H9 (cell line): ENCODE measurements at regions not wholly inside any gene's neighbourhood (a gene's known extent, or its start where the extent isn't known, plus 50 kb on each side); places are given as distances from the start of the nearest gene placed in this dataset.

Source experiments
- DNase-seq: peaks from one replicate; pipeline ENCODE4 v3.0.0-alpha.2; 2017
- H2AFZ ChIP-seq: one replicate; pipeline ENCODE4 v1.6.1; 2013; ENCODE audit warnings: mild to moderate bottlenecking, low read length, control low read depth, moderate library complexity
- H2AK5ac ChIP-seq: 2 replicates; pipeline ENCODE4 v1.6.1; 2013; ENCODE audit warnings: low read length, control low read depth, mixed read lengths; ENCODE audit not compliant: insufficient read length
- H2BK120ac ChIP-seq: one replicate; pipeline ENCODE4 v1.6.1; 2013; ENCODE audit warnings: low read depth, mild to moderate bottlenecking, low read length, control low read depth, inconsistent platforms; ENCODE audit not compliant: poor library complexity, severe bottlenecking
- H2BK12ac ChIP-seq: 2 replicates; pipeline ENCODE4 v1.6.1; 2013; ENCODE audit warnings: low read length, control low read depth, mixed read lengths, low read depth; ENCODE audit not compliant: insufficient read length
- H2BK15ac ChIP-seq: 2 replicates; pipeline ENCODE4 v1.6.1; 2013; ENCODE audit warnings: low read depth, low read length, control low read depth
- H2BK20ac ChIP-seq: one replicate; pipeline ENCODE4 v1.6.1; 2013; ENCODE audit warnings: low read depth, mild to moderate bottlenecking, low read length, control low read depth, inconsistent platforms; ENCODE audit not compliant: poor library complexity, severe bottlenecking
- H2BK5ac ChIP-seq: 2 replicates; pipeline ENCODE4 v1.6.1; 2013; ENCODE audit warnings: low read length, control low read depth, mixed read lengths; ENCODE audit not compliant: insufficient read length
- H3K14ac ChIP-seq: 2 replicates; pipeline ENCODE4 v1.6.1; 2013; ENCODE audit warnings: low read length, control low read depth; ENCODE audit not compliant: insufficient read depth
- H3K18ac ChIP-seq: 2 replicates; pipeline ENCODE4 v1.6.1; 2013; ENCODE audit warnings: low read depth, mild to moderate bottlenecking, mixed read lengths, low read length, control low read depth; ENCODE audit not compliant: insufficient read length
- H3K23ac ChIP-seq: 2 replicates; pipeline ENCODE4 v1.6.1; 2013; ENCODE audit warnings: low read length, control low read depth, mixed read lengths, low read depth; ENCODE audit not compliant: insufficient read length
- H3K23me2 ChIP-seq: 2 replicates; pipeline ENCODE4 v1.6.1; 2013; ENCODE audit warnings: low read depth, mild to moderate bottlenecking, mixed read lengths, low read length, control low read depth; ENCODE audit not compliant: insufficient read length, poor library complexity, severe bottlenecking
- H3K27ac ChIP-seq: 2 replicates; pipeline ENCODE4 v1.5.1; 2013; ENCODE audit warnings: low read length, control low read depth, mixed read lengths, low read depth; ENCODE audit not compliant: insufficient read length
- H3K27me3 ChIP-seq: 2 replicates; pipeline ENCODE4 v1.6.1; 2013; ENCODE audit warnings: low read length, control low read depth, inconsistent platforms; ENCODE audit not compliant: insufficient read depth
- H3K4ac ChIP-seq: 2 replicates; pipeline ENCODE4 v1.6.1; 2013; ENCODE audit warnings: low read depth, mild to moderate bottlenecking, control low read depth, inconsistent platforms, low read length, moderate library complexity
- H3K4me1 ChIP-seq: 2 replicates; pipeline ENCODE4 v1.6.1; 2013; ENCODE audit warnings: low read length, control low read depth, inconsistent platforms; ENCODE audit not compliant: insufficient read depth
- H3K4me2 ChIP-seq: 2 replicates; pipeline ENCODE4 v1.6.1; 2013; ENCODE audit warnings: low read length, control low read depth, mixed read lengths; ENCODE audit not compliant: insufficient read length, insufficient read depth
- H3K56ac ChIP-seq: 2 replicates; pipeline ENCODE4 v1.6.1; 2013; ENCODE audit warnings: low read depth, mild to moderate bottlenecking, mixed read lengths, low read length, control low read depth; ENCODE audit not compliant: insufficient read length
- H3K79me1 ChIP-seq: 2 replicates; pipeline ENCODE4 v1.6.1; 2013; ENCODE audit warnings: low read depth, mild to moderate bottlenecking, moderate library complexity, low read length, control low read depth, inconsistent platforms; ENCODE audit not compliant: insufficient read depth, poor library complexity, severe bottlenecking
- H3K79me2 ChIP-seq: 2 replicates; pipeline ENCODE4 v1.6.1; 2013; ENCODE audit warnings: low read length, control low read depth, inconsistent platforms; ENCODE audit not compliant: insufficient read depth
- H3K9ac ChIP-seq: 2 replicates; pipeline ENCODE4 v1.6.1; 2013; ENCODE audit warnings: low read length, control low read depth, mixed read lengths; ENCODE audit not compliant: insufficient read length; ENCODE audit errors: extremely low read depth
- H3K9me3 ChIP-seq: one replicate; pipeline ENCODE4 v1.6.1; 2013; ENCODE audit warnings: low read depth, low read length, inconsistent platforms; ENCODE audit not compliant: control insufficient read depth
- H3T11ph ChIP-seq: one replicate; pipeline ENCODE4 v1.6.1; 2013; ENCODE audit warnings: mild to moderate bottlenecking, low read length, control low read depth, inconsistent platforms
- H4K20me1 ChIP-seq: one replicate; pipeline ENCODE4 v1.6.1; 2013; ENCODE audit not compliant: control insufficient read depth, insufficient read length, insufficient read depth
- H4K5ac ChIP-seq: 2 replicates; pipeline ENCODE4 v1.6.1; 2013; ENCODE audit warnings: low read depth, mild to moderate bottlenecking, mixed read lengths, low read length, control low read depth; ENCODE audit not compliant: insufficient read length
- H4K8ac ChIP-seq: replicated peaks from 2 replicates; pipeline ENCODE4 v1.6.1; 2013; ENCODE audit warnings: low read length, control low read depth, mixed read lengths, low read depth; ENCODE audit not compliant: insufficient read length
- H4K91ac ChIP-seq: 2 replicates; pipeline ENCODE4 v1.6.1; 2013; ENCODE audit warnings: low read depth, mild to moderate bottlenecking, moderate library complexity, mixed read lengths, low read length, control low read depth; ENCODE audit not compliant: insufficient read length
- H3K27ac Mint-ChIP-seq, 3 experiments: 2 replicates in 2 of 3; 3 replicates in 1 of 3; pipeline ENCODE4 v1.8.0; 2020 to 2021; ENCODE audit warnings: mixed read lengths in 3 of 3, mild to moderate bottlenecking in 1 of 3, moderate library complexity in 1 of 3
- H3K27me3 Mint-ChIP-seq: 2 replicates; pipeline ENCODE4 v1.8.0; 2021; ENCODE audit warnings: low read depth, mild to moderate bottlenecking, moderate library complexity, mixed read lengths
- H3K36me3 Mint-ChIP-seq, 3 experiments: 2 replicates in 2 of 3; 3 replicates in 1 of 3; pipeline ENCODE4 v1.8.0; 2020 to 2021; ENCODE audit warnings: low read depth in 3 of 3, mixed read lengths in 3 of 3; ENCODE audit not compliant: insufficient read depth in 1 of 3
- H3K4me1 Mint-ChIP-seq, 2 experiments: 2 replicates each; pipeline ENCODE4 v1.8.0; 2020; ENCODE audit warnings: mixed read lengths in 2 of 2
- H3K4me3 Mint-ChIP-seq, 2 experiments: 2 replicates in 1 of 2; 3 replicates in 1 of 2; pipeline ENCODE4 v1.8.0; 2020 to 2021; ENCODE audit warnings: mild to moderate bottlenecking in 2 of 2, mixed read lengths in 2 of 2, moderate library complexity in 1 of 2
- H3K9me3 Mint-ChIP-seq, 2 experiments: 2 replicates in 1 of 2; 3 replicates in 1 of 2; pipeline ENCODE4 v1.8.0; 2020; ENCODE audit warnings: mild to moderate bottlenecking in 2 of 2, mixed read lengths in 2 of 2, moderate library complexity in 1 of 2
- WGBS: extraction: QIAGEN DNeasy Blood & Tissue Kit; methylation state at CpG from one replicate; pipeline ENCODE4 v1.1.7; 2013; ENCODE audit warnings: missing lambda C conversion rate, low lambda C conversion rate, mixed read lengths; ENCODE audit not compliant: insufficient read length; ENCODE audit errors: extremely low coverage; 5-methylcytosine and 5-hydroxymethylcytosine counted together
- TF ChIP-seq, protein P1 (sequence below): fragments of 200-600 bp; sonication (generic); conservative IDR thresholded peaks from 3 replicates; pipeline ENCODE4 v1.8.0; 2021; ENCODE audit warnings: antibody characterized with exemption, mild to moderate bottlenecking

- no peaks in the 10 kb centered on the region for H4K20me1 ChIP-seq
Measured at GRCh38 chr15:98418122-98418521, 230.2 kb upstream of the IGF1R start.

More at GRCh38 chr15:98418122-98418521, 230.2 kb upstream of the IGF1R start:
- no peak overlapping the region for H3K23ac ChIP-seq
- no peak for DNase-seq
- no peak overlapping the region for H3K27ac Mint-ChIP-seq
- H2BK120ac ChIP-seq = no peak overlapping the region
- no peak overlapping the region for H2AK5ac ChIP-seq
- WGBS = no CpG with 5 or more reads among the region's 11 CpGs
- no peak overlapping the region for H2BK12ac ChIP-seq
- peaks cover 6 to 11% of the 10 kb centered on the region in 2 experiments; a peak in 3 of 4 replicates for H3K4me1 Mint-ChIP-seq
- peaks cover 5% of the 10 kb centered on the region for H3K23me2 ChIP-seq
- H2BK5ac ChIP-seq = no peak overlapping the region
- no peak overlapping the region for H4K8ac ChIP-seq
- H2BK15ac ChIP-seq = no peak overlapping the region
- H3K27me3 ChIP-seq = peaks cover 12% of the 10 kb centered on the region
- no peak overlapping the region for H3K56ac ChIP-seq
- H2AFZ ChIP-seq = no peak overlapping the region
- H4K5ac ChIP-seq = no peak overlapping the region
- H3K4me2 ChIP-seq = no peak overlapping the region
- no peaks in the 10 kb centered on the region for H3K4me1 ChIP-seq
- no peaks in the 10 kb centered on the region for H3K9me3 Mint-ChIP-seq
- no peaks in the 10 kb centered on the region for H3K79me1 ChIP-seq
- H3K36me3 Mint-ChIP-seq = no peaks in the 10 kb centered on the region
- H3K27me3 Mint-ChIP-seq = peaks cover 41% of the 10 kb centered on the region
- H3T11ph ChIP-seq = no peak overlapping the region
- no peak overlapping the region for H3K27ac ChIP-seq
- H3K9me3 ChIP-seq = no peaks in the 10 kb centered on the region
- TF ChIP-seq, protein P1, sequence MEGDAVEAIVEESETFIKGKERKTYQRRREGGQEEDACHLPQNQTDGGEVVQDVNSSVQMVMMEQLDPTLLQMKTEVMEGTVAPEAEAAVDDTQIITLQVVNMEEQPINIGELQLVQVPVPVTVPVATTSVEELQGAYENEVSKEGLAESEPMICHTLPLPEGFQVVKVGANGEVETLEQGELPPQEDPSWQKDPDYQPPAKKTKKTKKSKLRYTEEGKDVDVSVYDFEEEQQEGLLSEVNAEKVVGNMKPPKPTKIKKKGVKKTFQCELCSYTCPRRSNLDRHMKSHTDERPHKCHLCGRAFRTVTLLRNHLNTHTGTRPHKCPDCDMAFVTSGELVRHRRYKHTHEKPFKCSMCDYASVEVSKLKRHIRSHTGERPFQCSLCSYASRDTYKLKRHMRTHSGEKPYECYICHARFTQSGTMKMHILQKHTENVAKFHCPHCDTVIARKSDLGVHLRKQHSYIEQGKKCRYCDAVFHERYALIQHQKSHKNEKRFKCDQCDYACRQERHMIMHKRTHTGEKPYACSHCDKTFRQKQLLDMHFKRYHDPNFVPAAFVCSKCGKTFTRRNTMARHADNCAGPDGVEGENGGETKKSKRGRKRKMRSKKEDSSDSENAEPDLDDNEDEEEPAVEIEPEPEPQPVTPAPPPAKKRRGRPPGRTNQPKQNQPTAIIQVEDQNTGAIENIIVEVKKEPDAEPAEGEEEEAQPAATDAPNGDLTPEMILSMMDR = no peak
- no peak overlapping the region for H3K4me3 Mint-ChIP-seq
- no peak overlapping the region for H3K9ac ChIP-seq
- H4K91ac ChIP-seq = no peak overlapping the region
- H3K4ac ChIP-seq = no peak overlapping the region
- H3K14ac ChIP-seq = no peak overlapping the region
- H3K79me2 ChIP-seq = no peaks in the 10 kb centered on the region
- H2BK20ac ChIP-seq = no peak overlapping the region
- no peak overlapping the region for H3K18ac ChIP-seq
